A549 (cell line): ENCODE measurements at regions not wholly inside any gene's neighbourhood (a gene's known extent, or its start where the extent isn't known, plus 50 kb on each side); places are given as distances from the start of the nearest gene placed in this dataset.

Source experiments
- KDM5A ChIP-seq: fragments of 200-600 bp; sonication (generic); IDR thresholded peaks from 2 replicates; pipeline ENCODE4 v1.6.1; 2016; ENCODE audit warnings: antibody characterized with exemption, mild to moderate bottlenecking
- POLR2A ChIP-seq: IDR thresholded peaks from 2 replicates; pipeline ENCODE4 v1.6.1; 2012; ENCODE audit warnings: mild to moderate bottlenecking, low read length
- SMC3 ChIP-seq: fragments of >200 bp; sonication (Bioruptor Twin); formaldehyde crosslinking; IDR thresholded peaks from 3 replicates; pipeline ENCODE4 v1.6.1; 2018; ENCODE audit warnings: inconsistent platforms
- TF ChIP-seq, protein P1 (sequence below): fragments of >200 bp; sonication (Bioruptor Twin); formaldehyde crosslinking; IDR thresholded peaks from 3 replicates; pipeline ENCODE4 v1.5.1; 2016
- TF ChIP-seq, protein P2 (sequence below): fragments of 450-650 bp; IDR thresholded peaks from 2 replicates; pipeline ENCODE4 v1.6.1; 2014; ENCODE audit warnings: antibody characterized with exemption

DNA sequence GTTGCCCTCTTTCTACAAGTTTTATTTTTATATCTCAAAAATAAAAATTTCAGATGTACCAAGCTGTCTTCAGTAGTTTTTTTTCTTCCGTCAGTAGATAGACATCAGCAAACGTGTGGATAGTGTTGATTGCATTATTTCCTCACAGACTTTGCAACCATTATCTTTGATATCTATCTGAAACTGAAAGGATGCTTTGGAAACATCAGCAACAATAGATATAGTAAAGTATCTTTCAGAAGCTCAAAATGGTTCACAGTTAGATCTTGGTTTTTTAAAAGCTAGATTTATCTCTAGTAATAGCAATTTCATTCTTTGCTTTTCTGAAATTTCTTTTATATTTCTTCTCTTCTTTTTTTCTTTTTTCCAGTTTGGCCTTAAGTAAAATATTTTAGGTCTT, 246.9 kb upstream of the PCDH7 start:
- TF ChIP-seq, protein P1, sequence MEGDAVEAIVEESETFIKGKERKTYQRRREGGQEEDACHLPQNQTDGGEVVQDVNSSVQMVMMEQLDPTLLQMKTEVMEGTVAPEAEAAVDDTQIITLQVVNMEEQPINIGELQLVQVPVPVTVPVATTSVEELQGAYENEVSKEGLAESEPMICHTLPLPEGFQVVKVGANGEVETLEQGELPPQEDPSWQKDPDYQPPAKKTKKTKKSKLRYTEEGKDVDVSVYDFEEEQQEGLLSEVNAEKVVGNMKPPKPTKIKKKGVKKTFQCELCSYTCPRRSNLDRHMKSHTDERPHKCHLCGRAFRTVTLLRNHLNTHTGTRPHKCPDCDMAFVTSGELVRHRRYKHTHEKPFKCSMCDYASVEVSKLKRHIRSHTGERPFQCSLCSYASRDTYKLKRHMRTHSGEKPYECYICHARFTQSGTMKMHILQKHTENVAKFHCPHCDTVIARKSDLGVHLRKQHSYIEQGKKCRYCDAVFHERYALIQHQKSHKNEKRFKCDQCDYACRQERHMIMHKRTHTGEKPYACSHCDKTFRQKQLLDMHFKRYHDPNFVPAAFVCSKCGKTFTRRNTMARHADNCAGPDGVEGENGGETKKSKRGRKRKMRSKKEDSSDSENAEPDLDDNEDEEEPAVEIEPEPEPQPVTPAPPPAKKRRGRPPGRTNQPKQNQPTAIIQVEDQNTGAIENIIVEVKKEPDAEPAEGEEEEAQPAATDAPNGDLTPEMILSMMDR, result no peak
- TF ChIP-seq POLR2A, result no peak
- TF ChIP-seq, protein P2, sequence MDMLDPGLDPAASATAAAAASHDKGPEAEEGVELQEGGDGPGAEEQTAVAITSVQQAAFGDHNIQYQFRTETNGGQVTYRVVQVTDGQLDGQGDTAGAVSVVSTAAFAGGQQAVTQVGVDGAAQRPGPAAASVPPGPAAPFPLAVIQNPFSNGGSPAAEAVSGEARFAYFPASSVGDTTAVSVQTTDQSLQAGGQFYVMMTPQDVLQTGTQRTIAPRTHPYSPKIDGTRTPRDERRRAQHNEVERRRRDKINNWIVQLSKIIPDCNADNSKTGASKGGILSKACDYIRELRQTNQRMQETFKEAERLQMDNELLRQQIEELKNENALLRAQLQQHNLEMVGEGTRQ, result no peak
- no peak for TF ChIP-seq SMC3
- TF ChIP-seq KDM5A, result no peak
